Effector memory CD8-positive, alpha-beta T cell (primary cell): ENCODE measurements at regions not wholly inside any gene's neighbourhood (a gene's known extent, or its start where the extent isn't known, plus 50 kb on each side); places are given as distances from the start of the nearest gene placed in this dataset.
A peak's percentile ranks its signal among the peaks of the same experiment; 100 is the strongest.
"Not testable (repeated sequence)": the region's sequence is repeated elsewhere in the genome, so short reads cannot be mapped to it uniquely, and the experiment has no call there.

Experiments used
- ATAC-seq: fragments of 150-1000 bp; cut with Tn5 transposase; replicated peaks from 2 replicates; pipeline ENCODE4 v1.10.0; 2021; ENCODE audit warnings: mild to moderate bottlenecking, moderate library complexity
- DNase-seq, 3 experiments: peaks; one replicate each; pipeline ENCODE4 v3.0.0; 2021
- H3K27ac Mint-ChIP-seq, 2 donors: one replicate each; pipeline ENCODE4 v1.8.0; 2022; ENCODE audit warnings: mild to moderate bottlenecking in 2 of 2, mixed read lengths in 2 of 2, moderate library complexity in 2 of 2
- H3K27me3 Mint-ChIP-seq, 2 donors: one replicate each; pipeline ENCODE4 v1.8.0; 2022; ENCODE audit warnings: mixed read lengths in 2 of 2
- H3K36me3 Mint-ChIP-seq: one replicate; pipeline ENCODE4 v1.8.0; 2022; ENCODE audit warnings: mild to moderate bottlenecking, moderate library complexity, mixed read lengths; ENCODE audit not compliant: insufficient read depth
- H3K4me1 Mint-ChIP-seq, 2 donors: one replicate each; pipeline ENCODE4 v1.8.0; 2022; ENCODE audit warnings: low read depth in 2 of 2, mixed read lengths in 2 of 2
- H3K4me3 Mint-ChIP-seq, 2 donors: one replicate each; pipeline ENCODE4 v1.8.0; 2022; ENCODE audit warnings: mild to moderate bottlenecking in 2 of 2, mixed read lengths in 2 of 2, moderate library complexity in 2 of 2
- H3K9me3 Mint-ChIP-seq, 2 donors: one replicate each; pipeline ENCODE4 v1.8.0; 2022; ENCODE audit warnings: mixed read lengths in 2 of 2

DNA sequence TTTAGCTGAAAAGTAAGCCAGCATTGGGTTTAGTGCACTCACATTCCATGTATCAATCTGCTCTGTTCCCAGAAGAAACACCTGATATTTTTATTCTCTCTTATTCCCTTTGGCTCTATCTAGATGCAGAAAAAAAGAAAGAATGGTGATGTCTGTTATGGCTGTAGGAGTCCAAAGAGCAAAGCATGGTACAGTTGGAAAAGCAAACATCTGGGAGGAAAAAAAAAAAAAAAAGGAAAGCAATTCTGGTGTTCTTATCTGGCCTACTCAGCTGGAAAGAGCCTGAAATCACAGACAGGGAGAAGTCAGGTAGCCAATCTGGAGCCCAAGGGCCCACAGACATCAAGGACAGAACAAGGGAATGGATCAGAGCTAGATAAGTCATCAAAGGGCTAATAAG, 293.9 kb downstream of the DUSP6 start:
- Mint-ChIP-seq H3K27me3 (peaks cover 0 to 10% of the 10 kb centered on the region in 2 donors), H3K4me3 (no peak overlapping the region), H3K36me3 (no peaks in the 10 kb centered on the region), H3K4me1 (no peaks in the 10 kb centered on the region), H3K27ac (no peak overlapping the region), H3K9me3 (no peaks in the 10 kb centered on the region)
- DNase-seq (no peak), ATAC-seq (no peak)

DNA sequence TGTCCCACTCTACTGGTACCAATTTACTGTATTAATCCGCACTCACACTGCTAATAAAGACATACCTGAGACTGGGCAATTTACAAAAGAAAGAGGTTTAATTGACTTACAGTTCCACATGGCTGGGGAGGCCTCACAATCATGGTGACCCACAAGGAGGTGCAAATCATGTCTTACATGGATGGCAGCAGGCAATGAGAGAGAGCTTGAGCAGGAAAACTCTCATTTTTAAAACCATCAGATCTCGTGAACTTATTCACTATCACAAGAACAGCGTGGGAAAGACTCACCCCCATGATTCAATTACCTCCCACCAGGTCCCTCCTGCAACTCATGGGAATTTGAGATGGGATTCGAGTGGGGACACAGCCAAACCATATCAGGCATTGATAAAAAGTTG, 298.5 kb downstream of the DUSP6 start:
- not testable (repeated sequence) for H3K27me3 Mint-ChIP-seq, H3K9me3 Mint-ChIP-seq, H3K36me3 Mint-ChIP-seq, H3K27ac Mint-ChIP-seq, H3K4me1 Mint-ChIP-seq, DNase-seq, H3K4me3 Mint-ChIP-seq, ATAC-seq

DNA sequence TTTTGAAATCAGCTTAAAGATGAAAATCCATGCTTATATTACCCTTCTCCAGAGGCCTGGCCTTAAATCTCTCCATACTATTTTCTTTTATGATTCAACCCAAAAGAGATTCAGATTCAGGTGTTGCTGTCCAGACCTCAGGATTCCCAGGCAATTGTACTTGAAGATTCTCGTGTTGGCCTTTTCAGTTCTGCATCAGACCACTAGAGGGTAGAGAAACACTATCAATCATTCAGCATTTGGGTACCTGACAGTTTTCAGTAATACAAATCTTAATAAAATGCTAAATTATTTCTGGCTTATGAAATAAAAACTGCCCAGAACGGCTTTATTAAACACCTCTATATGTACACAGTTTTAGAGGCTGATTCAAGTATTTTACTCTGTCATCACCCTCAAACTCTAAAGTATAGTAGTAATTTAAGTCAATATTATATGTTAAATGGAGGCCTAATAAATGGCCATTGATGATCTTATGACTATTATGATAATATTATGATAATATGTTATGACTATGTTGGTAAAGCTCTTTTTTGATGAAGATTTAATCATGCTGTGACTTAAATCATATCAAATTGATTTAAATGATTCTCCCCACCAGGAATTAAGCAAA, 301.1 kb downstream of the DUSP6 start:
- Mint-ChIP-seq H3K9me3 (no peaks in the 10 kb centered on the region), H3K4me1 (no peaks in the 10 kb centered on the region), H3K4me3 (no peak overlapping the region), H3K36me3 (no peaks in the 10 kb centered on the region), H3K27me3 (no peaks in the 10 kb centered on the region), H3K27ac (no peak overlapping the region)
- DNase-seq = peak; percentile 18 to 37 (median 23)
- ATAC-seq = peak; percentile 66

DNA sequence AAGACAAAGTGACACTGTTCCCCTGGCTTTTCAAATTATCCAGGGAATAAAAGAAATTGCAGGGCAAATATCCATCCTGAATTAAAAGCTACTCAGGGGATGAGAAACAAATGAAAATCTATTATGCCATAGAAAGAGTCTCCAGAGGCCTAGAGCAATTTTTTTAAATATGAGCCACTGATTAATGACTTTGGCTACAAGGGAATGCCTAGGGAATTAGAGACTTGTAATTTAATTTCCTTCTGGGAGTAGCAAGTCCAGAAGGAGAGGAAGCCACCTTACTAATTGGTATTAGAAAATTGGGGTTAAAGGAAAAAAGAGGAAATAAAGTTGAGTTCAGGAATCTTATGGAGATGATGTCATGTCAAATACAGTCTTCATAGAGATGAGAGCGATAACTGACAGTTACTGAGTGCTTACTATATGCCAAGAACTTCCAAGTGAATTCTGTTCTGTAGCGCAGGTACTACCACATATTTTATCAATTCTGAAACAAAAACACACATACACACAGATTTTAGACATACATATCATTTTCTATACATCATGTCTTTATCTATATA, 304.4 kb downstream of the DUSP6 start:
- no peaks in the 10 kb centered on the region for H3K36me3 Mint-ChIP-seq
- ATAC-seq (no peak), DNase-seq (no peak)
- H3K27me3 Mint-ChIP-seq = no peaks in the 10 kb centered on the region
- no peak overlapping the region for H3K4me3 Mint-ChIP-seq
- no peaks in the 10 kb centered on the region for H3K4me1 Mint-ChIP-seq
- H3K9me3 Mint-ChIP-seq = no peaks in the 10 kb centered on the region
- H3K27ac Mint-ChIP-seq = no peak overlapping the region

DNA sequence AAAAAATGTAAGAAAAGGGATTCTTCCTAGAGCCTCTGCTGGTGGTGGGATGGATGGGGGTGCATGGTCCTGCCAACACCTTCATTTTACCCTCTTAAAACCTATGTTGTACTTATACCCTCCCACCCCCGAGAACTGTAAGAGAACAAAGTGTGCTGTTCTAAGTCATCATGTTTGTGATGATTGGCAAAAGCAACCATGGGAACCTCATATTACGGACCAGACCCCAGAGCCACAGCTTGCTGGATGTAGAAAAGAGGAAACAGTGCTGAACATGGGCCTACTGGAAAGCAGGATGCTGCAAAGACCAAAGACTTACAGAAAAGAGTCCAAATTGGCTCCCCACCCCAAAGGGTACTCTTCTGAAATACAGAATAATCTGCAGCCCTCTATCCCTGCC, 311.2 kb downstream of the DUSP6 start:
- no peaks in the 10 kb centered on the region for H3K27me3 Mint-ChIP-seq

DNA sequence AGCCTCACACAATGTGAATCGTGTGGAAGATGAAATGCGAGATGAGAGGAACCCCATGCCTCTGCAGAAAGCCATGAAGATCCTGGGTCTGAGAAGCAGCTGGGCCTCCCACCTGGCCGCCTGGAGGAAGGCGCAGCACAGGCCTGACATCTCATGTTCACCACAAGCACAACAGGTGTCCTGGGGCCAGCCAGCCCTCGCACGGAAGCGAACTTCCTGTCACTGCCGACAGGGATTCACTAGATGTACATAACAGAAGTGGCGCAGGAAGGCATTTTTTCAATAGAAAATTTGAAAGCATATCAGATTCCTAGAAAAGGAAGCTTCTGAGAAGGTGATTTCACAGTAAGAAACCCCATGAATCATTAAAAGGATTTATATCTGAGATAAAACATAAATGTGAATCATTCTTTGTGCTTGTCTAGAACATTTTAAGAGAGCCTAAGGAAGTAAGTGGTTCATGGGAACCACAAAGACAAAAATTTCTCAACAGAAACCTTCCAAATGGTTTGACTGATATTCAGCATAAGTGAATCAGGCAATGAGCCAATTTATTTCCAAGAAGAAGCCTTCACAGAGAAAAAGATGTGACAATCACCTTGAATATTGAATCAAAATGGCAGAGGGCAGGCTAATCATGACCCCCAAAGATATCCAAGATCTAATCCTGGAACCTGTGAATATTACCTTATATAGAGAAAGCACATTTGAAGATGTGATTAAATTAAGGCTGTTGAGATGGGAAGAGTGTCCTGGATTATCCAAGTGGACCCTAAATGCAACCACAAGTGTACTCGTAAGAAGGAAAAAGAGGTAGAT, 311.9 kb downstream of the DUSP6 start:
- Mint-ChIP-seq H3K27me3 (no peaks in the 10 kb centered on the region), H3K4me1 (peaks cover 22 to 26% of the 10 kb centered on the region in 2 donors), H3K36me3 (no peaks in the 10 kb centered on the region), H3K9me3 (no peaks in the 10 kb centered on the region), H3K27ac (peak overlapping the region; percentile 65 to 76), H3K4me3 (peak overlapping the region; percentile 5 to 63)
- ATAC-seq (peak; percentile 97), DNase-seq (peak; percentile 24 to 29 (median 27))

More for the DNA sequence above, 311.2 kb downstream of the DUSP6 start:
- no peak for DNase-seq
- Mint-ChIP-seq H3K4me1 (peaks cover 22 to 26% of the 10 kb centered on the region in 2 donors), H3K27ac (peak overlapping the region in 1 of 2 donors; percentile 2), H3K9me3 (no peaks in the 10 kb centered on the region), H3K36me3 (no peaks in the 10 kb centered on the region), H3K4me3 (no peak overlapping the region)
- no peak for ATAC-seq

DNA sequence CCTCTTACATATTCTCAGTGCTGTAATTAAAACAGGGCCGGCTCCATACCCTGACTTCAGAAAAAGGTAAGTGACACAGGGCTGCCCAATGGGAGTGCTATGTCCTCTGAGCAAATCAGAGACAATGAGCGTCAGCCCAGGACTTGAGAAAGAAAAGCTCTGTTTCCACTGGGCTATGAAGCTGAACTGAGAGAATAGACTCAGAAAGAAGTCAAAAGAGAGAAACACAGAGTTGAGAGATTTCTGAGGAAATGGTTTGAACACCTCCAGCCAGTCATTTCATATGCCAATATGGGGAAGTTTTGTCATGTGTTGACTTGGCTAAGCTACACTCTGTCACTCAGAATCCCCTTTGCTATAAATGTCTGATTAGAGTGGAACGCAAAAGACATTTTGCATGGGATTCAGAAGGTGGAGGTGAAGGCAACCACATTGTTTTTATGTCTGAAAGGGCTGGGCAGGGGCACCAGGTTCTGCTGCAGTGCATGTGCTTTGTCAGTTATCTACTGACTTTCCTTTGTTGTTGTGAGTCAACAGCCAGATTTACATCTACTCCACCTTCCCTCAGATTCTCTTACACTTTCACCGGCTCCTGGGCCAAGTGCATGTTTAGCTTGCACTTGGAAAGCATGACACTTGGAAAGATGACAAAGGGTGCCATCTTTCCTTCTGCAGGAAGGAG, 313.3 kb downstream of the DUSP6 start:
- no peak overlapping the region for H3K4me3 Mint-ChIP-seq
- peaks cover 0 to 6% of the 10 kb centered on the region in 2 donors for H3K27me3 Mint-ChIP-seq
- H3K27ac Mint-ChIP-seq = peak overlapping the region in 1 of 2 donors; percentile 4
- H3K36me3 Mint-ChIP-seq = no peaks in the 10 kb centered on the region
- peaks cover 22 to 26% of the 10 kb centered on the region in 2 donors for H3K4me1 Mint-ChIP-seq
- DNase-seq (no peak), ATAC-seq (no peak)
- H3K9me3 Mint-ChIP-seq = no peaks in the 10 kb centered on the region

DNA sequence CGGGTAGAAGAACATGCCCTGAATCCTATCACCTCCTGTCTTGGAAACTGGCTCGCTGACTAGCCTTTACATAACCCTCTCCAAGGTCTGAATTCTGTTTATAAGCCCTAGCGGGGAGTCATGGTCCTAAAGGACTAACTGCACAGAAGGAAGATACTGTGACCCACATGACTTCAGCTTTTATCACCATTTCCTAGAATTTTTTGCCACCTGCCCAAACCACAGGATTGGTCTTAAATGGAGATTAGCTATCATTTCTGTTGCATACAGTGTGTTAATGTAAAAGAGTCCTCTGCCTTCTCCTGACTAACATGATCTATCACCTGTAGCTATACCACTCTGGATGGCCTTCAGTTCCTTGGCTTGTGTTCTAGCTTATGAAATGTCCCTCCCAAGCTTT, 319.2 kb downstream of the DUSP6 start:
- no peak for DNase-seq
- ATAC-seq = no peak
- peaks cover 10 to 23% of the 10 kb centered on the region in 2 donors for H3K27me3 Mint-ChIP-seq
- no peaks in the 10 kb centered on the region for H3K4me1 Mint-ChIP-seq
- H3K36me3 Mint-ChIP-seq = peaks cover 1% of the 10 kb centered on the region
- no peak overlapping the region for H3K27ac Mint-ChIP-seq
- H3K9me3 Mint-ChIP-seq = no peaks in the 10 kb centered on the region
- H3K4me3 Mint-ChIP-seq = no peak overlapping the region

DNA sequence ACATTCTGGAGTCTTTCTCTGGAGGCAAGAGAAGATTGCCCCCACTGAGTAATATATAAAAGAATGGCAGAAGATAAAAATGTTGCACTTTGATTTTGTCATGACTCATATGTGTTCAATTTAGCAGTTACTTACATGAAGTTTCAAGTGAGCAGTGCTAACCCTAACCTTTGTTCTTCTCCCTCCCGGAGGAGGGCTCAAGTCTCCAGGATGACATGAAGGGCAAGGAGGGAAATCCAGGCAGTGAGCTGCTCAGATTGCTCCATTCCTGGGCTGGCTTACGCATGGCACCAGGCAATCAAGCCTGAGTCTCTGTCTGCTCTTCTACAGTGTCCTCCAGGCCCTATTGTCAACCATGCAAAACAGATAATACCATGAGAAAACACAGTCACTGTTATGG, 322.3 kb downstream of the DUSP6 start:
- H3K27ac Mint-ChIP-seq = no peak overlapping the region
- H3K36me3 Mint-ChIP-seq = peaks cover 3% of the 10 kb centered on the region
- H3K4me1 Mint-ChIP-seq = no peaks in the 10 kb centered on the region
- DNase-seq (no peak), ATAC-seq (no peak)
- peaks cover 10 to 23% of the 10 kb centered on the region in 2 donors for H3K27me3 Mint-ChIP-seq
- no peaks in the 10 kb centered on the region for H3K9me3 Mint-ChIP-seq
- no peak overlapping the region for H3K4me3 Mint-ChIP-seq

DNA sequence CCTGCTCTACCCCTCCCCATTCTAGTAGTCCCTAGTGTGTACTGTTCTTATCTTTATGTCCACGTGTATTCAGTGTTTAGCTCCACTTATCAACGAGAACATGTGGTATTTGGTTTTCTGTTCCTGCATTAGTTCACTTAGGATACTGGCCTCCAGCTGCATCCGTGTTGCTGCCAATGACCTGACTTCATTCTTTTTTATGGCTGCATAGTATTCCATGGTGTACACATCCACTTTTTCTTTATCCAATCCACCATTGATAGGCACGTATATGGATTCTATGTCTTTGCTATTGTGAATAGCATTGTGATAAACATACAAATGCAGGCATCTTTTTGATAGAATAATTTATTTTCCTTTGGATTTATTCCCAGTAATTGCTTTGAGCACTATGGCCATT, 327.7 kb downstream of the DUSP6 start:
- H3K27me3 Mint-ChIP-seq = no peaks in the 10 kb centered on the region
- no peak overlapping the region for H3K27ac Mint-ChIP-seq
- H3K9me3 Mint-ChIP-seq = no peaks in the 10 kb centered on the region
- DNase-seq (no peak), ATAC-seq (no peak)
- H3K4me1 Mint-ChIP-seq = no peaks in the 10 kb centered on the region
- H3K36me3 Mint-ChIP-seq = peaks cover 3% of the 10 kb centered on the region
- no peak overlapping the region for H3K4me3 Mint-ChIP-seq

DNA sequence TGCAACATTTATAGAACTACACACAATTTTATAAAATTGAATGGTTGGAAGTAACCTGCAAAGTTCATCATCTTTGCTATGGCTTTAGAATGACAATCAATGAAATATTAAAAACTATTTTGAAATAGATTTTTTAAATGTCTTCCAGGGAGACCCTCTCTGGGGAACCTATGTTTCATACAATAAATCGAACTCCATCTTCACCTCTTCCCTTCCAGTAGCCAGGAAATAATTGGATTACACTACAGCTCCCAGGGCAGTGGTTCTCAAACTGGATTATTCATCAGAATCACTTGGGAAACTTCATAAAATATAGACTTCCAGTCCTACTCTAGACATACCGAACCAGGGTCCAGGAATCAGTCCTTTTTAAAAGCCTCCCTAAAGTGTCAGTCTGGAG, 328.4 kb downstream of the DUSP6 start:
- H3K36me3 Mint-ChIP-seq = peaks cover 3% of the 10 kb centered on the region
- ATAC-seq (no peak), DNase-seq (no peak)
- H3K4me3 Mint-ChIP-seq = no peak overlapping the region
- H3K9me3 Mint-ChIP-seq = no peaks in the 10 kb centered on the region
- no peak overlapping the region for H3K27ac Mint-ChIP-seq
- no peaks in the 10 kb centered on the region for H3K4me1 Mint-ChIP-seq
- H3K27me3 Mint-ChIP-seq = no peaks in the 10 kb centered on the region

DNA sequence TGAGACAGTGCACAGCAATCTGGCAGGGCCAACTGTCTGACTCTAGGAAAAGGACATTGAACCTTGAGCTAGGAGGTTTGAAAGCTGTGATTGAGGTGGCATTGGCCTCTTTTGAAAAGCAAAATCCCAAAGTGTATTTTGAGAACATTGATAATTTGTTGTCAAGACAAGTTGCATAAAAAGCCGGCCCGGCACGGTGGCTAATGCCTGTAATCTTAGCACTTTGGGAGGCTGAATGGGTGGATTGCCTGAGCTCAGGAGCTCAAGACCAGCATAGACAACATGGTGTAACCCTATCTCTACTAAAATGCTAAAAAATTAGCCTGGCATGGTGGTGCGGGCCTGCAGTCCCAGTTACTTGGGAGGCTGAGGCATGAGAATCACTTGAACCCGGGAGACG, 331.6 kb downstream of the DUSP6 start:
- Mint-ChIP-seq H3K27ac (peak overlapping the region in 1 of 2 donors; percentile 28), H3K4me1 (peaks cover 0 to 4% of the 10 kb centered on the region in 2 donors), H3K36me3 (no peaks in the 10 kb centered on the region), H3K9me3 (no peaks in the 10 kb centered on the region), H3K4me3 (no peak overlapping the region), H3K27me3 (peaks cover 0 to 13% of the 10 kb centered on the region in 2 donors)
- DNase-seq (no peak), ATAC-seq (no peak)

DNA sequence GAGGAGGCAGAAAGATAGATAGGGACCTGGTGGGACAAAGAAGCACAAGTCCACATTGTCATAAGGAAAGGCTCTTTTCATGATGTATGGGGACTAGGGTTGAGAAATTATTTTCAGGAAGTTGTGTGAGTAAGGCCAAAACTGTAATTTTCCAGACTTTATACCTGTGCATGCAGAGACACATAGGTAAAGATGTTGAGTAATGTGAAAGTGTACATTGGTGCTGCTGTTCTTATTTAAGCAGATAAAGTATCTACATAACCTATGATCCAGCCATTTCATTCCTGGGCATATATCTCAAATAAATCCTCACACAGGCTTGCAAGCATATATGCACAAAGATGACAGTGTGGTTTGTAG, 332.2 kb downstream of the DUSP6 start:
- ATAC-seq (no peak), DNase-seq (no peak)
- H3K36me3 Mint-ChIP-seq = no peaks in the 10 kb centered on the region
- peaks cover 0 to 4% of the 10 kb centered on the region in 2 donors for H3K4me1 Mint-ChIP-seq
- no peak overlapping the region for H3K4me3 Mint-ChIP-seq
- no peak overlapping the region for H3K27ac Mint-ChIP-seq
- no peaks in the 10 kb centered on the region for H3K9me3 Mint-ChIP-seq
- H3K27me3 Mint-ChIP-seq = peaks cover 0 to 17% of the 10 kb centered on the region in 2 donors
